ENCODE measurements at regions not wholly inside any gene's neighbourhood (a gene's known extent, or its start where the extent isn't known, plus 50 kb on each side); places are given as distances from the start of the nearest gene placed in this dataset.

DNA sequence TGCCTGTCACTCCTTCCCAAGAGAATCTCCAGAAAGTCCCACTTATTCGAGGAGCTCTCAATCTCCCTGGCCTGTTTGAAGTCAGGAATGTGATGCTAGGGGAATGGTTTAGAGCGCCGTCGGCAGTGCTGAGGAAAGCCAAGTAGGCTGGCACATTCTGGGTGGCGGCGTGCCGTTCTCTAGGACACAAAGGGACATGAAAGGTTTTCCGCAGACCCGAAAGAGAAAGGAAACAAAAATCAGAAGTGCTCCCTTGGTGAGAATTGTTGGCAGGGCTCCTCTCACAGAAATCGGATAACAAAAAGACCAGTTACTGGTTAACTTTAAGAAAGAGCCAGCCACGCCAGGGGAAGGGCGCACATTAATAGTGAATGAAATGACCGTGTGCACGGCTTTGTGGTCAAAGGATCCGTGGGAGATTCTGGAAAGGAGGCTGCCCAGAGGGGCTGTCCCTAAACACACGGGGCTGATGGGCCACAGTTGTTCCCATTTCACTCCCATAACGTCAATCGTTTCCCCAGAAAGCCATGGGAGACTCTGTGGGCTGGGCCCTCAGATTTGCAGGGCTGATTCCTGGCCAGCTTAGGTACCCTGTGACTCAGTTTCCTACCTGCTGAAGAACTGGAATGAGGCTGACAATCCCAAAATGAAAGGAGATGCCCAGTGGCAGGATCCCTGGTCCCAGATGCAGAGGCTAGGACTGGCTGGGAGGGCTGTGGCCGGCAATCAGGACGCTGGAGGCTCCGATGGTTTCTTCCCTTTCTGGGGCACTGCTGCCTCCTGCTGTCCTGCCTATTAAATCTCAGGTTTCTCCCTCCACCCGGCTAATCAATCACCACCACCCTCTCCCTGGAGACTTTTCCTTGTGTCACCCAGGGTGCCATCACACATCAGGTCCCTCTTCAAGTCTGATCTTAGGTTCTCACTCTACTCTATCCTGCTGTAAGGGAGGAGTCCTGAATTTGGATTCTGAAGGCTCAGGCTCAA is 82.3 kb downstream of the RCN1 start:
- peak; percentile 34; the same call in 1 of the 2 replicates for TF ChIP-seq CTCF (tag by site-specific recombination; IDR thresholded peaks at IDR 0.05)
- no peak for TF ChIP-seq HOXC10 (CRISPR knock-in tag; IDR thresholded peaks at IDR 0.05)
- TF ChIP-seq HOXA7 (CRISPR knock-in tag; IDR thresholded peaks at IDR 0.05; ENCODE audit: borderline replicate concordance), result no peak
- TF ChIP-seq, protein P1, sequence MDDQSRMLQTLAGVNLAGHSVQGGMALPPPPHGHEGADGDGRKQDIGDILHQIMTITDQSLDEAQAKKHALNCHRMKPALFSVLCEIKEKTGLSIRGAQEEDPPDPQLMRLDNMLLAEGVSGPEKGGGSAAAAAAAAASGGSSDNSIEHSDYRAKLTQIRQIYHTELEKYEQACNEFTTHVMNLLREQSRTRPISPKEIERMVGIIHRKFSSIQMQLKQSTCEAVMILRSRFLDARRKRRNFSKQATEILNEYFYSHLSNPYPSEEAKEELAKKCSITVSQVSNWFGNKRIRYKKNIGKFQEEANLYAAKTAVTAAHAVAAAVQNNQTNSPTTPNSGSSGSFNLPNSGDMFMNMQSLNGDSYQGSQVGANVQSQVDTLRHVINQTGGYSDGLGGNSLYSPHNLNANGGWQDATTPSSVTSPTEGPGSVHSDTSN (CRISPR knock-in tag; IDR thresholded peaks at IDR 0.05), result no peak
- TF ChIP-seq ZNF629 (tag by site-specific recombination; IDR thresholded peaks at IDR 0.05), result no peak
- TF ChIP-seq ZNF274 (IDR thresholded peaks at IDR 0.05; ENCODE audit: low read length), result no peak
- no peak for TF ChIP-seq ZNF274 (tag by site-specific recombination; IDR thresholded peaks at IDR 0.05; ENCODE audit: borderline replicate concordance)
- TF ChIP-seq ZNF670 (tag by site-specific recombination; IDR thresholded peaks at IDR 0.05; ENCODE audit: low read depth), result no peak
- no peak for TF ChIP-seq SALL2 (tag by site-specific recombination; IDR thresholded peaks at IDR 0.05; ENCODE audit: borderline replicate concordance)
- no peak for TF ChIP-seq ZNF791 (tag by site-specific recombination; IDR thresholded peaks at IDR 0.05)
- TF ChIP-seq ZNF747 (tag by site-specific recombination; IDR thresholded peaks at IDR 0.05), result no peak

All from HEK293 (cell line).